ENCODE measurements at regions not wholly inside any gene's neighbourhood (a gene's known extent, or its start where the extent isn't known, plus 50 kb on each side); places are given as distances from the start of the nearest gene placed in this dataset.

- H3K36me3 ChIP-seq, result no peaks in the 10 kb centered on the region
- WGBS, 2 donors, result 62 to 80% methylated on average over 4 of the region's 4 CpGs
- no peak overlapping the region for H3K4me3 ChIP-seq
- TF ChIP-seq CTCF (IDR thresholded peaks at IDR 0.05) (no peak), EP300 (IDR thresholded peaks at IDR 0.05) (no peak), POLR2A (IDR thresholded peaks at IDR 0.05) (no peak), POLR2AphosphoS5 (IDR thresholded peaks at IDR 0.05) (no peak)
- H3K27ac ChIP-seq, result no peak overlapping the region
- H3K9me3 ChIP-seq, result no peaks in the 10 kb centered on the region
- intact Hi-C loops (cut with DNase I), result no loop called here
- no peak for DNase-seq
- H3K27me3 ChIP-seq, result no peaks in the 10 kb centered on the region
- no peaks in the 10 kb centered on the region for H3K4me1 ChIP-seq
Observed at GRCh38 chr2:155830817-155831579, 501.5 kb downstream of the NR4A2 start.

GRCh38 chr2:155830351-155830750, 502.2 kb downstream of the NR4A2 start:
- H3K27ac ChIP-seq, result no peak overlapping the region
- no peaks in the 10 kb centered on the region for H3K27me3 ChIP-seq
- H3K36me3 ChIP-seq, result no peaks in the 10 kb centered on the region
- TF ChIP-seq POLR2AphosphoS5 (IDR thresholded peaks at IDR 0.05), result no peak
- no peak for TF ChIP-seq POLR2A (IDR thresholded peaks at IDR 0.05)
- intact Hi-C loops (cut with DNase I), result no loop called here
- no peaks in the 10 kb centered on the region for H3K9me3 ChIP-seq
- no peaks in the 10 kb centered on the region for H3K4me1 ChIP-seq
- no peak for DNase-seq
- WGBS, 2 donors, result 62 to 72% methylated on average over 5 of the region's 5 CpGs
- H3K4me3 ChIP-seq, result no peak overlapping the region

GRCh38 chr2:155825876-155826275, 506.6 kb downstream of the NR4A2 start:
- Histone ChIP-seq H3K27me3 (no peaks in the 10 kb centered on the region), H3K4me3 (no peak overlapping the region), H3K4me1 (no peaks in the 10 kb centered on the region), H3K9me3 (no peaks in the 10 kb centered on the region), H3K36me3 (no peaks in the 10 kb centered on the region), H3K27ac (no peak overlapping the region)
- WGBS, 2 donors, result 9 to 59% methylated on average over 2 of the region's 2 CpGs
- TF ChIP-seq POLR2A (IDR thresholded peaks at IDR 0.05) (no peak), POLR2AphosphoS5 (IDR thresholded peaks at IDR 0.05) (no peak)
- intact Hi-C loops (cut with DNase I), result no loop called here
- DNase-seq, result no peak

- TF ChIP-seq EP300 (IDR thresholded peaks at IDR 0.05) (no peak), POLR2A (IDR thresholded peaks at IDR 0.05) (no peak), POLR2AphosphoS5 (IDR thresholded peaks at IDR 0.05) (no peak), CTCF (IDR thresholded peaks at IDR 0.05) (no peak)
- H3K9me3 ChIP-seq, result peaks cover 0 to 3% (median 0%) of the 10 kb centered on the region in 4 donors
- no peaks in the 10 kb centered on the region for H3K36me3 ChIP-seq
- no peaks in the 10 kb centered on the region for H3K27me3 ChIP-seq
- H3K4me1 ChIP-seq, result no peaks in the 10 kb centered on the region
- H3K27ac ChIP-seq, result no peak overlapping the region
- H3K4me3 ChIP-seq, result no peak overlapping the region
- no peak for DNase-seq
- intact Hi-C loops (cut with DNase I), result no loop called here
Observed at GRCh38 chr2:155815851-155816250, 516.7 kb downstream of the NR4A2 start.

GRCh38 chr2:155815275-155815674, 517.2 kb downstream of the NR4A2 start:
- TF ChIP-seq CTCF (IDR thresholded peaks at IDR 0.05) (no peak), POLR2AphosphoS5 (IDR thresholded peaks at IDR 0.05) (no peak), EP300 (IDR thresholded peaks at IDR 0.05) (no peak), POLR2A (IDR thresholded peaks at IDR 0.05) (no peak)
- H3K4me1 ChIP-seq, result no peaks in the 10 kb centered on the region
- H3K27me3 ChIP-seq, result no peaks in the 10 kb centered on the region
- WGBS, 2 donors, result 95 to 98% methylated on average over 1 of the region's 1 CpG
- H3K36me3 ChIP-seq, result no peaks in the 10 kb centered on the region
- peaks cover 0 to 3% (median 0%) of the 10 kb centered on the region in 4 donors for H3K9me3 ChIP-seq
- intact Hi-C loops (cut with DNase I), result no loop called here
- no peak overlapping the region for H3K4me3 ChIP-seq
- no peak for DNase-seq
- no peak overlapping the region for H3K27ac ChIP-seq

- H3K4me3 ChIP-seq, result no peak overlapping the region
- intact Hi-C loops (cut with DNase I), result no loop called here
- no peaks in the 10 kb centered on the region for H3K36me3 ChIP-seq
- WGBS, 2 donors, result 80 to 83% methylated on average over 1 of the region's 1 CpG
- no peak for TF ChIP-seq POLR2AphosphoS5 (IDR thresholded peaks at IDR 0.05)
- TF ChIP-seq CTCF (IDR thresholded peaks at IDR 0.05), result no peak
- no peaks in the 10 kb centered on the region for H3K4me1 ChIP-seq
- no peak overlapping the region for H3K27ac ChIP-seq
- H3K27me3 ChIP-seq, result no peaks in the 10 kb centered on the region
- H3K9me3 ChIP-seq, result peaks cover 0 to 4% (median 0%) of the 10 kb centered on the region in 4 donors
- no peak for DNase-seq
Observed at GRCh38 chr2:155810411-155810810, 522.1 kb downstream of the NR4A2 start.

All from sigmoid colon (tissue), 6 donors.